GM23338 (cell line): ENCODE measurements at regions not wholly inside any gene's neighbourhood (a gene's known extent, or its start where the extent isn't known, plus 50 kb on each side); places are given as distances from the start of the nearest gene placed in this dataset.

Source experiments
- EZH2 ChIP-seq: fragments of 200-600 bp; sonication (generic); IDR thresholded peaks from one replicate; pipeline ENCODE4 v1.8.0; 2017; ENCODE audit warnings: antibody characterized with exemption, mild to moderate bottlenecking, low read depth; ENCODE audit not compliant: unreplicated experiment
- EZH2phosphoT487 ChIP-seq: fragments of 200-600 bp; sonication (generic); IDR thresholded peaks from one replicate; pipeline ENCODE4 v1.8.1; 2018; ENCODE audit warnings: antibody characterized with exemption; ENCODE audit not compliant: unreplicated experiment
- POLR2AphosphoS5 ChIP-seq: IDR thresholded peaks from 2 replicates; pipeline ENCODE4 v1.6.1; 2016; ENCODE audit warnings: antibody characterized with exemption, low read depth
- TF ChIP-seq, protein P1 (sequence below), 2 experiments: fragments of 200-600 bp in 1 of 2; sonication (generic) in 1 of 2; conservative IDR thresholded peaks; 2 replicates each; pipeline versions ENCODE4 v1.5.1 to v1.6.1; 2016 to 2017; ENCODE audit warnings: antibody characterized with exemption in 2 of 2, low read depth in 2 of 2, mild to moderate bottlenecking in 2 of 2, moderate library complexity in 1 of 2

DNA sequence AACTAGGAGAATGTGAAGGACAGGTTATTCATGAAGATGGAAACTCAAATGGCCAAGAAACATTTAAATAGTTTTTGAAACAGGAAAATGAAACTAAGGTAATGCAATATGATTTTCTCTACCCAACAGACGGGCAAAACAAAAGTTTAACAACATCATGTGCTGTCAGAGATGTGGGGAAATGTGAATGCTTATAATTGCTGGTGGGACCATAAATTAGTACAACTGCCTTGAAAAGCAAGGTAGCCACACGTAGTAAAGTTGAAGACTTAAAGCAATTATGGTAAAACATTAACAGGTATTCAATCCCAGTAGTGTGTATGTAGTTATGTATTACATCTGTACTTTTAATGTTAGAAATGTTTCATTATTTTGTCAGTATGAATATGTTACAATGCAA is 57.0 kb upstream of the C3orf80 start:
- TF ChIP-seq EZH2phosphoT487: no peak
- TF ChIP-seq, protein P1, sequence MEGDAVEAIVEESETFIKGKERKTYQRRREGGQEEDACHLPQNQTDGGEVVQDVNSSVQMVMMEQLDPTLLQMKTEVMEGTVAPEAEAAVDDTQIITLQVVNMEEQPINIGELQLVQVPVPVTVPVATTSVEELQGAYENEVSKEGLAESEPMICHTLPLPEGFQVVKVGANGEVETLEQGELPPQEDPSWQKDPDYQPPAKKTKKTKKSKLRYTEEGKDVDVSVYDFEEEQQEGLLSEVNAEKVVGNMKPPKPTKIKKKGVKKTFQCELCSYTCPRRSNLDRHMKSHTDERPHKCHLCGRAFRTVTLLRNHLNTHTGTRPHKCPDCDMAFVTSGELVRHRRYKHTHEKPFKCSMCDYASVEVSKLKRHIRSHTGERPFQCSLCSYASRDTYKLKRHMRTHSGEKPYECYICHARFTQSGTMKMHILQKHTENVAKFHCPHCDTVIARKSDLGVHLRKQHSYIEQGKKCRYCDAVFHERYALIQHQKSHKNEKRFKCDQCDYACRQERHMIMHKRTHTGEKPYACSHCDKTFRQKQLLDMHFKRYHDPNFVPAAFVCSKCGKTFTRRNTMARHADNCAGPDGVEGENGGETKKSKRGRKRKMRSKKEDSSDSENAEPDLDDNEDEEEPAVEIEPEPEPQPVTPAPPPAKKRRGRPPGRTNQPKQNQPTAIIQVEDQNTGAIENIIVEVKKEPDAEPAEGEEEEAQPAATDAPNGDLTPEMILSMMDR (conservative IDR thresholded peaks at IDR 0.05; ENCODE audit: low read depth in 2 of 2): no peak
- no peak for TF ChIP-seq EZH2
- TF ChIP-seq POLR2AphosphoS5: no peak
